LNCAP (cell line): ENCODE measurements at regions not wholly inside any gene's neighbourhood (a gene's known extent, or its start where the extent isn't known, plus 50 kb on each side); places are given as distances from the start of the nearest gene placed in this dataset.
A peak's percentile ranks its signal among the peaks of the same experiment; 100 is the strongest.

ENCODE experiments used
- TF ChIP-seq, protein P1 (sequence below): fragments of 450-650 bp; IDR thresholded peaks from 2 replicates; pipeline ENCODE4 v1.5.1; 2017; ENCODE audit warnings: mild to moderate bottlenecking

DNA sequence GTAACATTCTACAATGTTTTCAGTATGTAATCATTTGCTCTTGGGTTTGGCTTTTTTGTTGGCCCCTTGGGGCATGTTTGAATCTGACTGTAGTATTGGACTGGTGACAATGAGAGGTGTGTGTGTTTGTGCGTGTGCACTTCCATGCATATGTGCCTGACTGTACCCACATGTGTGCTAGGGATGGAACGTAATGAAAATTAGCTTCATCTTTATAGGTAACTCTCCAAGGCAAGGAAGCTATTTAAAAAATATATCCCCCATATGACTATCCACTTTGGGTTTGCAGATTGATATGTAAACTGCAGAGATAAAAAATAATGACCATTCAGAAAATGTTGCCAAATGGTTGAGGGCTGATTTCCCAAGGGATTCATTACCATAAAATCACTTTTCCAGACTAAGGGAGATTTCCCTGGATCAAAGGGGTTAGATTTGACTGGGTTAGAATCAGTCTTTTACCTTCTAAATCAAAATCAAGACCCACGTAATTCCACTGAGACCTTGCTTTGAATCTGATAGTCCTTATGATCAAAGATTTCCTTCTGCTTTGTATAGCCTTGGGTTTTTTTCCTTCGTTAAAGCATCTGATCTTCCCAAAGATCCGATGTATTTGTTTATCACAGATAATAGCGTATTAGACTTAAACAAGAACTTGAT, 189.7 kb downstream of the CENPF start:
- TF ChIP-seq, protein P1, sequence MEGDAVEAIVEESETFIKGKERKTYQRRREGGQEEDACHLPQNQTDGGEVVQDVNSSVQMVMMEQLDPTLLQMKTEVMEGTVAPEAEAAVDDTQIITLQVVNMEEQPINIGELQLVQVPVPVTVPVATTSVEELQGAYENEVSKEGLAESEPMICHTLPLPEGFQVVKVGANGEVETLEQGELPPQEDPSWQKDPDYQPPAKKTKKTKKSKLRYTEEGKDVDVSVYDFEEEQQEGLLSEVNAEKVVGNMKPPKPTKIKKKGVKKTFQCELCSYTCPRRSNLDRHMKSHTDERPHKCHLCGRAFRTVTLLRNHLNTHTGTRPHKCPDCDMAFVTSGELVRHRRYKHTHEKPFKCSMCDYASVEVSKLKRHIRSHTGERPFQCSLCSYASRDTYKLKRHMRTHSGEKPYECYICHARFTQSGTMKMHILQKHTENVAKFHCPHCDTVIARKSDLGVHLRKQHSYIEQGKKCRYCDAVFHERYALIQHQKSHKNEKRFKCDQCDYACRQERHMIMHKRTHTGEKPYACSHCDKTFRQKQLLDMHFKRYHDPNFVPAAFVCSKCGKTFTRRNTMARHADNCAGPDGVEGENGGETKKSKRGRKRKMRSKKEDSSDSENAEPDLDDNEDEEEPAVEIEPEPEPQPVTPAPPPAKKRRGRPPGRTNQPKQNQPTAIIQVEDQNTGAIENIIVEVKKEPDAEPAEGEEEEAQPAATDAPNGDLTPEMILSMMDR, result no peak

DNA sequence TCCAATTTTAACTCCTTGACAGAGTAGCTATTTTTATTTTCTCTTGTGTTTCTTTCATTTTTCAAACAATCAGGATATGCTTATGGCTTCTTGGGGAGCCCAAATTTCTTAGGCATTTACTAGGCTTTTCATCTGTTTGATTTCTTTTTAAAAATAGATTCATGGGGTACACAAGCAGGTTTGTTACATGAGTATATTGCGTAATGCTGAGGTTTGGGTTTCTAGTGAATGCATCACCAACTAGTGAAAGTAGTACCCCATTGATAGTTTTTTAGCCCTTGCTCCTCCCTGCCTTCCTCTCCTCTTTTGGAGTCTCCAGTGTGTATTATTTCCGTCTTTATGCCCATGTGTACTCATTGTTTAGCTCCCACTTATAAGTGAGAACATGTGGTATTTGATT, 190.7 kb downstream of the CENPF start:
- TF ChIP-seq, protein P1, result no peak

DNA sequence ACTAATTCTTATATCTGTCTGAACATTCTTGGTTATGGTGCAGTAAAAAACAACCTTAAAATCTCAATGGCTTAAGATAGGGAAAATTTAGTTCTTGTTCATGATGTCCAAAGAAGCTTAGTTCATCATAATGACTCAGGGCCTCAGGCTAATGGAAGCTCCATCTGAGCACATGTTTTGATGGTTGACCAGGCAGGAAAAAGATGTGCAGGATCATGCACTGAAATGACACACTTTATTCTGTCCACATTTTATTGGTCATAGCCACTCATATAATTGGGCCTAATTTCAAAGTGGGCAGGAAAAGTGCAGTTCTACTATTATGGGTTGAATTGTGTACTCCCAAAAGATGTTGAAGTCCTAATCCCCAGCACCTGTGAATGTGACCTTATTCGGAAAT, 198.2 kb downstream of the CENPF start:
- TF ChIP-seq, protein P1, result no peak

DNA sequence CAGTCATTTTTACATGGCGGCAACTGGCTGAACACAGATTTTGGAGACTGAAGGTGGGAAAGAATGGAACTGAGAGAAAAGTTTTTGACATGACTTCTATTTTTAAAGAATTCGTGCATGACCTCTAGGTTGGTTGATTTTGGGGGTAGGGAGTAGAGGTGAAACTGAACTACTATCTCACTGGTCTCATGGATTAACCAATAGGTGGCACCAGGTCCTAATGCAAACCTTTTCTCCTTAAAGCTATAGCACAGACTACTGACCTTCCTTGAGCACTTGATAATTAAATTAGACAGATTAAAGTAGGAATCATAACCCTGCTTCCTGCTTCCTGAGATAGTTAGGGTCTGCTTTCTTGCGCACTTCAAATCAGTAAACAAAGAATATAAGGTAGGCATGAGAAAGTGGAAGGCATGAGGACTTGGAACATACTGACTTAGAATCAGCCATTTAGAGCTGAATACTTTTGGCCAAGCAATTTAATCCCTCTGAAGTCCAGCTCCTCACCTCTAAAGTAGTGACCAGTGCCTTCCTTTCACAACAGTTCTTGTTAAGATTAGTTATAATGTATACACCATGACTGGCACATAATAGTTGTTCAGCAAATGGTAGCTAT, 206.0 kb downstream of the CENPF start:
- TF ChIP-seq, protein P1, result peak; percentile 65

DNA sequence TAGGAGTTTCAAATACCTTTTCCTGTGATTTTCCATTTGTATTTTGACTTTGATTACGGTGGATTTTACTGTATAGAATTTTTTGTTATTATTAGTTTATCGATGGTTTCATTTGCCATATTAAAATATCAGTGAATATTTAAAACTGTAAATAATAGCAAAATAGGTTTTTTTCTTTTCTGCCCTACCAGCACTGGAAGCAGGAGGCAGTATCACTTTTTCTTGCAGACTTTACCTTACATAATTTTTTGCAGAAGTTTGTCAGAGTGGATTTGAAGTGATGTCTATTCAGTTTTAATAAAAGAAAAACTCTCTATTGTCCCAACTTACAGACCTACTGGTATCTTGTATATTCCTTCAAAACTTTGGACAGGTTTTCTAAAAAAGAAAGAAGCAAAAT, 213.6 kb downstream of the CENPF start:
- TF ChIP-seq, protein P1, result no peak

DNA sequence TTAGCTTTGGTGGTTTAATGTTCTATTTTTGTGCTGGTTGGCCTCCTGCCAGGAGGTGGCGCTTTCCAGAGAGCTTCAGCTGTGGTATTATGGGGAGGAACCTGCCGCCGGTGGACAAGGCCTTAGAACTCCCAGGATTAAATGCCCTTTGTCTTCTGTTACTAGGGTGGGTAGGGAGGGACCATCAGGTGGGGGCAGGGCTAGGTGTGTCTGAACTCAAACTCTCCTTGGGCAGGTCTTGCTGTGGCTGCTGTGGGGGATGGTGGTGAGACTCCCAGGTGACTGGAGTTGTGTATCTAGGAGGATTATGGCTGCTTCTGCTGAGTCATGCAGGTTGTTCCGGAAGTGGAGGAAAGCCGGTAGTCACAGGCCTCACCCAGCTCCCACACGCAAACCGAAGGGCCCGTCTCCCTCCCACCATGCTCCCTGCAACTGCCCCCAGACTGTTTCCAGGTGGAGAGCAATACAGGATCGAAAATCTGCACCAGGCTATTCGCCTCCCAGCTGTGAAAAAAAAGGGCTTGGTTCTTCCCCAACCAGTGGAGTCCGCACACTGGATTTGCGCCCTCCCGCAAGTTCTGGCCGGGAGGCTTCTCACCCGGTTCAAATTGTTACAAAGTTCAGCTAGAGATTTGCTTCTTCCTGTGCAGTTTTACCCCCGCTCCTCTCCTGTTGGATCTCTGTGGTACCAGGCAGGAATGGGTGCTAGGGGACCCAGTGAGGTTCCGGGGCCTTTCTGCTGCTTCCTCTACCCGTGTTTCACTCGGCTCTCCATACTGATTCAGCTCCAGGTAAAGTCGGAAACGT, 220.5 kb downstream of the CENPF start:
- TF ChIP-seq, protein P1, result no peak

DNA sequence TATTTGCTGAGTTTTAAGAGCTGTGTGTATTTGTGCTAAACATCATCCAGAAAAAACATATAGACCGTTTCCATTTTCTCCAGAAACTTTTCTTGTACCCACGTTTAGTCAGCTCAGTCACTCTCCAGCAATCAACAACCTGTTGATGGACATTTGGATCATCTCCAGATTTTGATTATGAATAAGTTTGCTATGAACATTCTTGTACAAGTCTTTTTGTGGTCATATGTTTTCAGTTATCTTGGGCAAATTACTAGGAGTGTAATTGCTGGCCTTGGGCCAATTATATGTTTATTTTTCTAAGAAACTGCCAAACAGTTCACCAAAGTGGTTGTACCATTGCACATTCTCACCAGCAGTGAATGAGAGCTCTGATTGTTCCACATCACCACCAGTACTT, 221.8 kb downstream of the CENPF start:
- TF ChIP-seq, protein P1, result no peak
